Body of pancreas (tissue), 4 donors: ENCODE measurements at regions not wholly inside any gene's neighbourhood (a gene's known extent, or its start where the extent isn't known, plus 50 kb on each side); places are given as distances from the start of the nearest gene placed in this dataset.

ENCODE experiments used
- CTCF ChIP-seq, 7 experiments: fragments of 450-650 bp in 4 of 7; fragments of 200-600 bp in 3 of 7; sonication (generic) in 3 of 7; IDR thresholded peaks; one replicate each; pipeline ENCODE4 v1.5.1; 2016 to 2019; ENCODE audit warnings: antibody characterized with exemption in 7 of 7
- POLR2A ChIP-seq, 3 donors: fragments of 450-650 bp; IDR thresholded peaks; one replicate each; pipeline ENCODE4 v1.6.1; 2016; ENCODE audit warnings: antibody characterized with exemption in 3 of 3, mild to moderate bottlenecking in 2 of 3

DNA sequence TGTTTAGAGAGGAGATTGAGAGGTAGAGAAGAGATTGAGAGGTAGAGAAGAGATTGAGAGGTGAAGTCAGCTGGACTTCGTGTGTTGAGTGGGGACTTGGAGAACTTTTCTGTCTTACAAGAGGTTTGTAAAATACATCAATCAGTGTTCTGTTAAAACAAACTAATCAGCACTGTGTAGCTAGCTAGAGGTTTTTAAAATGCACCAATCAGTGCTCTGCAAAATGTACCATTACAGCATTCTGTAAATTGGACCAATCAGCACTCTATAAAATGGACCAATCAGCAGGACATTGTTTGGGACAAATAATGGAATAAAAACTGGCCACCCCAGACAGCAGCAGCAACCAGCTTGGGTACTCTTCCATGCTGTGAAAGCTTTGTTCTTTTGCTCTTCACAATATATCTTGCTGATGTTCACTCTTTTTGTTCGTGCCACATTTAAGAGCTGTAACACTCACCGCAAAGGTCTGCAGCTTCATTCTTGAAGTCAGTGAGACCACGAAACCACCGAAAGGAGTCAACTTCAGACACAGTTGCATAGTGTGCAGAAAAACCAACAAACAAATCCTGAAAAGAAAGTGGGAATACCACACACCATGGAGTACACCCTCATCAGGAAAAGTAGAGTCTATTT lies 366.9 kb upstream of the HSFY2 start:
- TF ChIP-seq CTCF (IDR thresholded peaks at IDR 0.05) (no peak), POLR2A (IDR thresholded peaks at IDR 0.05) (no peak)
